GM19099 (cell line): ENCODE measurements at regions not wholly inside any gene's neighbourhood (a gene's known extent, or its start where the extent isn't known, plus 50 kb on each side); places are given as distances from the start of the nearest gene placed in this dataset.

Source experiments
- POLR2A ChIP-seq: IDR thresholded peaks from 3 replicates; pipeline ENCODE4 v1.6.1; 2011; ENCODE audit warnings: low read depth; ENCODE audit not compliant: insufficient read length; ENCODE audit errors: extremely low read depth

DNA sequence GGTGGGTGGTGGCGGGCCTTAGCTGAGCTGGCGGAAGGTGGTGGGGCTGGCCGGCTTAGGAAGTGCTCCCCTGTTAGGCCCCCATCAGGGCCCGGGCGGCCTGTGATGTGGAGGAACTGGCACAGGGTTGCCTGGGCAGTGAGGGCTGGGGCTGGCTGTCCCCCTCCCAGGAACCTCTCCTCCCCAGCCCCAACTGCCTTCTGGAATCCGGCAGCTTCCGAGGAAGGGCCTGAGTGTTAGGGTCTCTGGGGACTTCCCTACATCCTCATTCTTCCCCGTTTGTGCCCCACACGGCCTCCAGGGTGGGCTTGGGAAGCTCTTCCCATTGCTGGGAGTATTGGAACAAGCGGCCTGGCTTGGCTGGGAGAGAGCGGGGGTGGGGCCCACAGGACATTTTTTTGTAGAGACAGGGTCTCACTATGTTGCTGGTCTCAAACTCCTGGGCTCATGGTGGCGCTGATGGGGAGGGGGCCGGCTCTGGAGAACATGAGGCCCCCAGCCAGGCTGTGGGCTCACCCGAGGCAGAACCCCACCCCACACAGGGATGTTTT, 89.9 kb upstream of the CIBAR2 start:
- no peak for TF ChIP-seq POLR2A

DNA sequence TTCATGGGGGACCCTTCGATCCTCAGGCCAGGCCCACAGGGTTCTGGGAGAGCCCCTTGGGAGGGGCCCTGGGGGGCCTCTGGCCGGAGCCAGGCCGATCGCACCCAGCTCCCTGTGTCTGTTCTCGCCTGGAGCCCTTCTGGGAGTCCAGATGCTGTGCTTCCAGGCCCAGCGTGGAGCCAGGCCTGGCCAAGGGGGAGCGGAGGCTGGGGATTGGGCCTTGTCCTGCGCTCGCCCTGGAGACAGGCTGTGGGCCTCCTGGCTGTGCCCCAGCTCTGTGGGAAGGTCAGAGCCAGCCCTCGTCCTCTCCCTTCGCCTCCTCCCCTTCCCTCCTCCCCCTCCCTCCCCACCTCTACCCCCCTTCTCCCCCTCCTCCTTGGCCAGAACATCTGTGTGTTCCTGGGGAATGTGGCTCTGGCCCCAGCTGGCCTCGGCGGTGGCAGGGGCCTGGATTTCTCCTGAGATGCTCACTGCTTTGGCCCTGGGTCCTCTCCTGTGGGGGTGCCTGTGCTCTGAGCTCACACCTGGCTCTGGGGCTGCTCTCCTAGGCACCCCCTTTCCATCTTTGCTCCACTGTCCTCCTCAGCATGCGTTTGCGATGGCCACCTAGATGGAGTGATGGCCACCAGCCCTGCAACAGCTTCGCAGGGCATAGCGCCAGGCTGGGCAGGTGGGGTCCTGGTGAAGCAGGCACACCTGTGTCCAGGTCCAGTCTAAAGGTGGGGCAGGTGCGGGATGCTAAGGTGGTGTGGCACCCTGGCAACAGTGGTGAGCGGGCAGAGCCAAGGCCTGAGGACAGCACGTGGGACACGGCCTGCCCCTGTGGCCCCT, 90.6 kb upstream of the CIBAR2 start:
- no peak for TF ChIP-seq POLR2A

DNA sequence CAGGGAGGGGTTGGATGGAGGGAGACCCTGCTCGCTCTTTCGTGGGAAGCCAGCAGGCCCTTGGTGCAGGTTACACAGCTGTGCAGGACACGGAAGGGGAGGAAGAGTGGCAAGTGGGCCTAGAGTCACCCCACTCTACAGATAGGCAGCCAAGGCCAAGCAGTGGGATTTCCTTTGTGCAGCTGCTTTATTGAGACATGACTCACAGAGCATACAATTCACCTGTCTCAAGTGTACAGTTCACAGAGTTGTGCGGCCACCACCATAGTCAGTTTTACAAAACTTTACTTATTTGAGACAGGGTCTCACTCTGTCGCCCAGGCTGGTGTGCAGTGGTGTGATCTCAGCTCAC, 91.2 kb upstream of the CIBAR2 start:
- TF ChIP-seq POLR2A = no peak

DNA sequence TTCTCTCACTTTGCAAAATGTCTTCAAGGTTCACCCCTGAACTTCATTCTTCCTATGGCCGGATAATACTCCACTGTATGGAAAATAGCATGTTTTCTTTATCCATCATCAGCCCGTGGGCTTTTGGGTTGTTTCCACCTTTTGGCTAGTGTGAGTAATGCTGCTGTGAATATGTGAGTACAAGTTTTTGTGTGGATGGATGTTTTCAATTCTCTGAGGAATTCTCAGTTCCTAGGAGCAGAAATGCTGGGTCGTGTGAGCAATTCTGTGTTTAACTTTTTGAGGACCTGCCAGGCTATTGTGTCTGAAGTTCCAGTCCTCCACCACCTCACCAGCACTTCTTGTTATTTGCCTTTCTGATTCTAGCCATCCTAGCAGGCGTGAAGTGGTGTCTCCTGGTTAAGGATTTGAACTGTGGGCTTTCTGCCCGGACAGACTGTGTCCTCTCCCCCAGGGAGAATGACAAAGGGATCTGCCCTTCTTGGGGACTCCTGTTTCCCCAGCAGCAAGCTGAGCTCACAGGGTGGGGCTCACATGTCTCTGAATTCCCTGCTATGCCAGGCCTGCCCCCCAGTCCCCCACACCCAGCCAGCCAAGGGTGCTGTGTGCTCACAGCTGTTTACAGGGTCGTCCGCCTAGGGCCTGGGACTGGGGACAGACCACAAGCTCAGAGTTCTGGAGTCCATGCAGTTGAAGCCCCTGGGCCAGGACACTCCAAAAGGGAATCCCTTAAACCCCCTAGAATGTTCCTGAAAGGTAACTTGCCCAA, 92.2 kb upstream of the CIBAR2 start:
- no peak for TF ChIP-seq POLR2A

DNA sequence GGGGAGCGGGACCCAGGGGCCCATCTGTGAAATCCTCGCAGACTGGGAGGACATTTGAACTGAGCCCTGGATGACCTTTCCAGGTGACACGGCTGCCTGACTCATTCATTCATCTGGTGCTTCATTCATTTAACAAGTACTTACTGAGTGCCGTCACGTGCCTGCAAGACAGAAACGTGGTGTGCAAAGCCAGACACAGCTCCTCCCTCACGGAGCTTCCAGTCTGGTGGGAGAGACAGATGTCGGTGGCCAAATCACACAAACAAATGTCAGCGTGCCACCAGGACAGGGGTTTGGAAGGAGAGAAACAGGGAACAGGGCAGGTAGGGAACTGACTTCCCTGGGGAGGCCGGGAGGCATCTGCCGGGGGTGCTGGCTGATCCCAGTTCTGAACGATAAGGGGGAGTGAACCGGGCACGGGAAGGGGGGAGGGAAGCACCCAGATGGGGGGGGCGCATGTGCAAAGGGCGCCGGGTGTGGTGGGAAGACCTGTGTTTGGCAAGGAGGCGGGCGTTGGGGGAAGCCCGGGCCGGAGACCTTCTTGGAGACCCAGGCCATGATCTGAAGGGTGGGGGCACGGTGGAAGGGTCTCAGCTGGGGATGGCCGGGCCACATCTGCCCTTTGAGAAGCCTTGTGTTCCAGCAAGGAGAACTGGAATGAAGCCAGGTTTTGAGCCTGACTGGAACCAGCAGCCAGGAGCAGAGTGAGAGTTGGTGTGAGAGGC, 93.6 kb upstream of the CIBAR2 start:
- no peak for TF ChIP-seq POLR2A

DNA sequence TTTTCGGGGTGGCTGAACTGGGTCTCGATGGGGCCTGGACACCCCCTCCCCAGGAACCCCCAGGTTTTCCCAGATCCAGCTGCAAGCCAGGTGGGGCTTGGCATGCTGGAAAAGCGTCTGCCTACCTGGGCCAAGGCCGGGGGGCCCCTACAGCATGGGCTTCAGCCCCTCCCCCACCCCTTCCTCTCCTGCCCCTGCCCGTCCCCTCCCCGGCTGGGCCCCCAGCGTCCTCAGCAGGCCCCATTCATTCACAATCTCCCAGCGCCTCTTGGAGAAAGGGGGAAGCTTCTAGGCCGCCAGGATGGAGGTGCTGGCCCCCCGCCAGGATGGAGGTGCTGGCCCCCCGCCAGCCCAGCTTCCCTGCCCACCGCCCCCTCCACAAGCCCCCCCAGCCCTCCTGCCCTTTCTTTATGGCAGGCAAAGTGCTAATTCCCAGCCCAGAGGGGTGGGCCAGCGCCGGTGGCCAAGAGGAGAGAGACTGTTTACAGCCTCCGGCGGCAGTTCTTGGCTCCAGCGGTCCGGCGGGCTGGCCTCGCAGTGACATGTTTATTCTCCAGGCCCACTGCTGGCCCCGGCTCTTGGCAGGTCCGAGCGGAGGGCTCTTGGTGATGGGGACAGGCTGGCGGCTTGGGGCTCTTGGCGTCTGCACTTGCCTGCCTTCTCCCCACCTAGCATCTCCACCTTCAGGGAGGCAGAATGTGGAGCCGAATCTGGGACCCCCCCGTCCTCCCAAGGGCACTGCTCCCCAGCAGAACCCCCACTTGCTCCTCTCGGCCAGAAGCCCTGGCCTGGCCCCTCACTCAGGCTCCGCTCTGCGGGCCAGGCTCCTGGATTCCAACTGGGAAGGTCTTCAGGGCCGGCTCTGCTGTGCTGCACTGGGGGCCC, 94.4 kb upstream of the CIBAR2 start:
- TF ChIP-seq POLR2A = no peak

DNA sequence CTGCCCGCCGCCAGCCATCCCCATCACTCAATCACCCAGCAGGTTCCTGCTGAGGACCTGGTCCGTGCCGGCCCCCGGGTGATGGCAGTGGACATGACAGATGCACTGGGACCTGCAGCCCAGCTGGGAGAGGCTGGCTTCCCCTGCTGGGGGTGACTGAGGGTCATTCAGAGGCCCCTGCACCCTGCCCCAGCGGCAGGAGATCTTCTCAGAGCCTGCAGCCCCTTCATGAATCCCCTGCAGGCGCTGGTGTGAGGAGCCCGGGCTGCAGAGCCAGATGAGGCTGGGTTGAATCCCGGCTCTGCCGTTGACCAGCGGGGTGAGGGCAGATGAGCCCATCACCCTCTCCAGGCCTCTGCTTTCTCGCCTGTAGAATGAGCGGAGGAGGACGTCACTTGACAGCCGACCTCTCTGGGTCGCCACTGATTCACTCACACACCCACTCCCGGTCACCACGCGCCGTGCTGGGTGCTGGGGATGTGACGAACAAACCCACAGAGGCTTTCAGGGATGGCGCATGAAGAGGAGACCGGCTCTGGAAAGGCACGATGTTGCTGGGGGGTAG, 95.2 kb upstream of the CIBAR2 start:
- TF ChIP-seq POLR2A = no peak

DNA sequence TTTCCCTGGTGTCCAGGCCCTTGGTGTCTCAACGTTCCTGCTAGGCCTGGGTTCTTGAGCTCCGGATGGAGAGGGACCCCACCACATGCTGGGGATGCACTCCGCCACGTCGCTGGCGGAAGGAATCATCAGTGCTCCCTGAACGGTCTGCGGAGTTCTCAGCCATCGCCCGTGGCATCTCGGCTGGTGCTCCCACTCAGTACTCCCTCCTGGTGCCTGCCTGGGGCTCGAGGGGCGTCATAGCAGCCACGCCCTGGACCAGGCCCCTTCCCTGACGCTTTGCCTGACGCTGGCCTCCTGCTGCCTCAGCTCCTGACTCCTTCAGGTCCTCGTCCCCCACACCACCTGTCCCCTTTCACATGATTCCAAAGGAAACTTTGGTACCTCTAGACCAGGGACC, 95.9 kb upstream of the CIBAR2 start:
- no peak for TF ChIP-seq POLR2A

DNA sequence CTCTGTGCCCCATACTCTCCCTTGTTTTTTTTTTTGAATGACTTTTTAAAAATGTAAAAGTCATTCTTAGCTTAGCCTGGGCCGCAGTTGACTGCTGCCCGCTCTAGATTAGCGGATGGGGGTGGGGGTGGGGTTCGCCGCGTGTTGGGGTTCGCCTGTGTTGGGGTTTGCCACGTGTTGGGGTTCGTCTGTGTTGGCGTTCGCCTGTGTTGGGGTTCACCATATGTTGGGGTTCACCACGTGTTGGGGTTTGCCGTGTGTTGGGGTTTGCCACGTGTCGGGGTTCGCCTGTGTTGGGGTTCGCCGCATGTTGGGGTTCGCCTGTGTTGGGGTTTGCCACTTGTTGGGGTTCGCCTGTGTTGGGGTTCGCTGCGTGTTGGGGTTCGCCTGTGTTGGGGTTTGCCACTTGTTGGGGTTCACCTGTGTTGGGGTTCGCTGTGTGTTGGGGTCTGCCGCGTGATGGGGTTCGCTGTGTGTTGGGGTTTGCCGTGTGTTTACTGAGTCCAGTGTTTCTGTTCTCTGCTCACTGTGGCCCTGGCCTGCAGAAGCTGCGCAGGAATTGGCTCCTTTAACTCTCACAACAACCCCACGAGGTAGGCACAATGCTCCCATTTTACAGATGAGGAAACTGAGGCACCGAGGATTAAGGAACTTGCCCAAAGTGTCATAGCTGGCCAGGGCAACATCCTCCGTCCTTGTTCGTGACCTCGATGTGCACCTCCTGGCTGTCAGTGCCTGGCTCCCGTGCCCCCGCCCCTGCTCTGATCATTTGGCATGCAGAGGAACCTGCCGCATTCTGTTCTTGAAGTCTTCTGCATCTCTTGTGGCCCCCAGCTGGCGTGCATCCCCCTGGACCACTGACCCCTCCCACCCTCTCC, 96.6 kb upstream of the CIBAR2 start:
- no peak for TF ChIP-seq POLR2A

DNA sequence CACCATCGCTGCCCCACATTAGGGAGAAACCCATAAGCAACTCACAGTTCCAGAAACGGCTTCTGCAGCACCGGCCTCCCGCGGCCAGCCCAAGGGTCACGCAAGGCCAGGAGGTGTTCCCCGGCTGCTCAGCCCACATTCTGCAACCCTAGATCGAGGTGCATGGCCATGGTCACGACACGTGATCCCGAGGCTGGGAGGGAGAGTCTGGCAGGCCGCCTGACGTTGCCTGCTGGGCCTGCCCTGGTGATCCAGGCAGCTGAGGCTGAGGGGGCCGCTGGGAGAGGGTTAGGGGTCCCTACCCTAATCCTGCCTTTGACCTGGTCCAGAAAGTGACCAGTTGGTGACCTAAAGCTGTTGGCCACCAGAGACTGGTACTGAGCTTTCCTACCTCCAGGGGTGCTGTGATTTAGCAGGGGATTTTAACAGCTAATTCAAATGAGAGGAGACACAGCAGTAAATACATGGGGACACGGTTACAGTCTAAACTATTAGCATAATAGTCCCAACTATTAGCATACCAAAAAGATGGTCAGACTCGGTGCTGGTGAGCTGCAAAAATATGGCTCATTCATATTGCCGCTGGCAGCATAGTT, 97.4 kb upstream of the CIBAR2 start:
- no peak for TF ChIP-seq POLR2A

DNA sequence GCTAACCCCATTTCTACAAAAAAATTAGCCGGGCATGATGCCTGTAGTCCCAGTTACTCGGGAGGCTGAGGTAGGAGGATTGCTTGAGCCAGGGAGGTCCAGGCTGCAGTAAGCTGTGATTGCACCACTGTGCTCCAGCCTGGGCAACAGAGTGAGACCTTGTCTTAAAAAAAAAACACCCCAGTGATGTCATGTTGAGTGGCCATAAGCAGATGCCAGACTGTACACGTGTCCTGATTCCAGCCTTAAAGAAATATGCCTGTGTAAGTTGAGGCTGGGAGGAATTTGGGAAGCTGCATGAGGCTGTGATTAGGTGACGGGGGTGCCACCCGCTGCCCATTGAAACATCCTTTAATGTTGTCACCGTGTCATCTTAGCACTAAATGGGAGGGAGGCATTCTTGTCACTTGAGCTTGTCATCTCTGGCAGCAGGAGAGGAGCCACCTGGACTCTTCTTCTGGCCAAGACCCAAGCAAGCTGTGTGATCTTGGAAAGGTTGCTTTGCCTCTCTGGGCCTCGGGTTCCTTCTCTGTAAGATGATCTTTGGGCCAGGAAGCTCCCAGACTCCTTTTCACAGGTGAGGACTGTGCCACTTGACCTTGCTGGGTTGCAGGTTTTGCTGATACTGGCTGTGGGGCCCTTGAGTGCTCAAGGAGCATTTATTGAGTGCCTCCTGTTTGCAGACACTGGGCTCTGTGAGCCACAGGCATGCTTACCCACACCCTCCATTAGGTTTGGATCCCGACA, 98.3 kb upstream of the CIBAR2 start:
- no peak for TF ChIP-seq POLR2A

DNA sequence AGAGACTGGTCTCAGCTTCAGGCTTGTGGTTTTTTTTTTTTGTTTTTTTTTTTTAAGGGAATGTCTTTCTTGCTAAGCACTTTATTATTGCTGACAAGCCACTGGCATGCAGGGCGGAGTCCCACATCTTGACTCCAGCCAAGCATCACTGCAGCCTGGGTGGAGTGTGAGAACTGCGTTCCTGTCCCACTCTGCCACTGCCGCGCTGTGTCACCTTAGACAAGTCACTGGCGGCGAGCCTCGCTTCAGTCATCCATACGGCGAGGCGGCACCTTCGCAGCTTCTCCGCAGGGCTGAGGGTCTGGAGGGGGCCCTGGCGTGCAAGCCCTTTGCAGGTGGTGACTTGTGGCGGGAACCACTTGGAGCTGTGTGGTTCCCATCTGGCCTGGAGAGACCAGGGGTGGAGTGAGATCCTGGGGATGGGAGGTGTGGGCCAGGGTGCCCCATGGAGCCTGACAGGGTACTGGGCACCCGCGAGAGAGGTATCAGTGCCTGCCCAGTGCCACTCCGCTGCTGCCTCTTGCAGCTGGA, 99.1 kb upstream of the CIBAR2 start:
- TF ChIP-seq POLR2A = no peak

DNA sequence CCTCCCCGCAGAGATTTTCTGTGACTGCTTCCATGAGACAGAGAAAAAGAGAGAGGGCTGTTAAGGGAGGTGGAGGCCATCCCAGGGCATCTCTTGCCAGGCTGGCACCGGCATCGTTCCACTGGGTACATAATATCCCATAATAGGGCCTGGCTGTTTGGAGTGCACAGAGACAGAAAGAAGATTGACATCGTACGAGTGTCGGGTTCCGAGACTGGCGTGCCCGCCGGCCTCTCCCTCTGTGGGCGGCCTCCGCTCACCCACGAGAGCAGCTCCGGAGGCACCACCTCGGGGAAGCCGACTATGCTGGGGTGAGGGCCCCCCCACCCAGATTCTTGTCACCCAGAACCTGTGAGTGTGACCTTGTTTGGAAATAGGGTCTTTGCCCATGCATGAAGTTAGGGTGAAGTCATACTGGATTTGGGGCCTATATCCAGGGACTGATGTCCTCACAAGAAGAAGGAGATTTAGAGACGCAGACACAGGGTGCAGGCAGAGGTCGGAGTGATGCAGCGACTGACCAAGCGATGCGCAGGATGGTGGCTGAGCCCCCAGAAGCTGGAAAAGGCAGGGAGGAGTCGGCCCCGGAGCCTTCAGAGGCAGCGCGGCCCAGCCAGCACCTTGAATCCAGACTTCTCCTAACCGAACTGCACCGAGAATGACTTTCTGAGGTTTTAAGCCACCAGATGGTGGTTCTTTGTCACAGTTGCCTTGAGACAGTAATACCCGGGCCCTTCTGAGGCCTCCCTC, 101.8 kb upstream of the CIBAR2 start:
- TF ChIP-seq POLR2A = no peak
